ENCODE measurements at regions not wholly inside any gene's neighbourhood (a gene's known extent, or its start where the extent isn't known, plus 50 kb on each side); places are given as distances from the start of the nearest gene placed in this dataset.

DNA sequence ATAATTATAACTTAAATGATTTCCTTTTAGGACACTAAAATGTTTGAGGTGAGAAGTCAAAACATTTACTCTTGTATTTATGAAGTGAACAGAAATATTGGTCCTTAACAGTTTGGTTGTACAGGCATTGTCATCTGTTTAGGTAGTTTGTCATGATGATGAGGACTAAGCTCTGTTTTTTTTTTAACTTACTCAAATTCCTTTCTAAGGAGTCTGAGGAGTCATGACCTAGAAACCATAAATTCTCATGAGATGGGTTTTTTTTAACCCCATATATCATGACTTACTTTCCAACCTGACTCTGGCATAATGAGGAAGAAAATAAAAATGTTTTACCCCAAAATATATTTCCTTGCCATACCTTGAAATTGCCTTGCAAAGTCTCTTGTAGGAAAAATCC lies 1176.2 kb downstream of the SUCLG1 start:
- TF ChIP-seq ZBTB17 (tag by site-specific recombination; IDR thresholded peaks at IDR 0.05), result no peak
- TF ChIP-seq ZNF335 (tag by site-specific recombination; conservative IDR thresholded peaks at IDR 0.05), result no peak
- TF ChIP-seq, protein P1, sequence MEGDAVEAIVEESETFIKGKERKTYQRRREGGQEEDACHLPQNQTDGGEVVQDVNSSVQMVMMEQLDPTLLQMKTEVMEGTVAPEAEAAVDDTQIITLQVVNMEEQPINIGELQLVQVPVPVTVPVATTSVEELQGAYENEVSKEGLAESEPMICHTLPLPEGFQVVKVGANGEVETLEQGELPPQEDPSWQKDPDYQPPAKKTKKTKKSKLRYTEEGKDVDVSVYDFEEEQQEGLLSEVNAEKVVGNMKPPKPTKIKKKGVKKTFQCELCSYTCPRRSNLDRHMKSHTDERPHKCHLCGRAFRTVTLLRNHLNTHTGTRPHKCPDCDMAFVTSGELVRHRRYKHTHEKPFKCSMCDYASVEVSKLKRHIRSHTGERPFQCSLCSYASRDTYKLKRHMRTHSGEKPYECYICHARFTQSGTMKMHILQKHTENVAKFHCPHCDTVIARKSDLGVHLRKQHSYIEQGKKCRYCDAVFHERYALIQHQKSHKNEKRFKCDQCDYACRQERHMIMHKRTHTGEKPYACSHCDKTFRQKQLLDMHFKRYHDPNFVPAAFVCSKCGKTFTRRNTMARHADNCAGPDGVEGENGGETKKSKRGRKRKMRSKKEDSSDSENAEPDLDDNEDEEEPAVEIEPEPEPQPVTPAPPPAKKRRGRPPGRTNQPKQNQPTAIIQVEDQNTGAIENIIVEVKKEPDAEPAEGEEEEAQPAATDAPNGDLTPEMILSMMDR (tag by site-specific recombination; IDR thresholded peaks at IDR 0.05), result no peak
- TF ChIP-seq MZF1 (tag by site-specific recombination; IDR thresholded peaks at IDR 0.05; ENCODE audit: borderline replicate concordance), result no peak
- TF ChIP-seq, protein P2, sequence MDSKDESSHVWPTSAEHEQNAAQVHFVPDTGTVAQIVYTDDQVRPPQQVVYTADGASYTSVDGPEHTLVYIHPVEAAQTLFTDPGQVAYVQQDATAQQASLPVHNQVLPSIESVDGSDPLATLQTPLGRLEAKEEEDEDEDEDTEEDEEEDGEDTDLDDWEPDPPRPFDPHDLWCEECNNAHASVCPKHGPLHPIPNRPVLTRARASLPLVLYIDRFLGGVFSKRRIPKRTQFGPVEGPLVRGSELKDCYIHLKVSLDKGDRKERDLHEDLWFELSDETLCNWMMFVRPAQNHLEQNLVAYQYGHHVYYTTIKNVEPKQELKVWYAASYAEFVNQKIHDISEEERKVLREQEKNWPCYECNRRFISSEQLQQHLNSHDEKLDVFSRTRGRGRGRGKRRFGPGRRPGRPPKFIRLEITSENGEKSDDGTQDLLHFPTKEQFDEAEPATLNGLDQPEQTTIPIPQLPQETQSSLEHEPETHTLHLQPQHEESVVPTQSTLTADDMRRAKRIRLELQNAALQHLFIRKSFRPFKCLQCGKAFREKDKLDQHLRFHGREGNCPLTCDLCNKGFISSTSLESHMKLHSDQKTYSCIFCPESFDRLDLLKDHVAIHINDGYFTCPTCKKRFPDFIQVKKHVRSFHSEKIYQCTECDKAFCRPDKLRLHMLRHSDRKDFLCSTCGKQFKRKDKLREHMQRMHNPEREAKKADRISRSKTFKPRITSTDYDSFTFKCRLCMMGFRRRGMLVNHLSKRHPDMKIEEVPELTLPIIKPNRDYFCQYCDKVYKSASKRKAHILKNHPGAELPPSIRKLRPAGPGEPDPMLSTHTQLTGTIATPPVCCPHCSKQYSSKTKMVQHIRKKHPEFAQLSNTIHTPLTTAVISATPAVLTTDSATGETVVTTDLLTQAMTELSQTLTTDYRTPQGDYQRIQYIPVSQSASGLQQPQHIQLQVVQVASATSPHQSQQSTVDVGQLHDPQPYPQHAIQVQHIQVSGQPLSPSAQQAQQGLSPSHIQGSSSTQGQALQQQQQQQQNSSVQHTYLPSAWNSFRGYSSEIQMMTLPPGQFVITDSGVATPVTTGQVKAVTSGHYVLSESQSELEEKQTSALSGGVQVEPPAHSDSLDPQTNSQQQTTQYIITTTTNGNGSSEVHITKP (tag by site-specific recombination; IDR thresholded peaks at IDR 0.05), result no peak
- TF ChIP-seq ZNF274 (IDR thresholded peaks at IDR 0.05; ENCODE audit: low read length), result no peak
- no peak for TF ChIP-seq ZNF274 (tag by site-specific recombination; IDR thresholded peaks at IDR 0.05; ENCODE audit: borderline replicate concordance)
- TF ChIP-seq, protein P3, sequence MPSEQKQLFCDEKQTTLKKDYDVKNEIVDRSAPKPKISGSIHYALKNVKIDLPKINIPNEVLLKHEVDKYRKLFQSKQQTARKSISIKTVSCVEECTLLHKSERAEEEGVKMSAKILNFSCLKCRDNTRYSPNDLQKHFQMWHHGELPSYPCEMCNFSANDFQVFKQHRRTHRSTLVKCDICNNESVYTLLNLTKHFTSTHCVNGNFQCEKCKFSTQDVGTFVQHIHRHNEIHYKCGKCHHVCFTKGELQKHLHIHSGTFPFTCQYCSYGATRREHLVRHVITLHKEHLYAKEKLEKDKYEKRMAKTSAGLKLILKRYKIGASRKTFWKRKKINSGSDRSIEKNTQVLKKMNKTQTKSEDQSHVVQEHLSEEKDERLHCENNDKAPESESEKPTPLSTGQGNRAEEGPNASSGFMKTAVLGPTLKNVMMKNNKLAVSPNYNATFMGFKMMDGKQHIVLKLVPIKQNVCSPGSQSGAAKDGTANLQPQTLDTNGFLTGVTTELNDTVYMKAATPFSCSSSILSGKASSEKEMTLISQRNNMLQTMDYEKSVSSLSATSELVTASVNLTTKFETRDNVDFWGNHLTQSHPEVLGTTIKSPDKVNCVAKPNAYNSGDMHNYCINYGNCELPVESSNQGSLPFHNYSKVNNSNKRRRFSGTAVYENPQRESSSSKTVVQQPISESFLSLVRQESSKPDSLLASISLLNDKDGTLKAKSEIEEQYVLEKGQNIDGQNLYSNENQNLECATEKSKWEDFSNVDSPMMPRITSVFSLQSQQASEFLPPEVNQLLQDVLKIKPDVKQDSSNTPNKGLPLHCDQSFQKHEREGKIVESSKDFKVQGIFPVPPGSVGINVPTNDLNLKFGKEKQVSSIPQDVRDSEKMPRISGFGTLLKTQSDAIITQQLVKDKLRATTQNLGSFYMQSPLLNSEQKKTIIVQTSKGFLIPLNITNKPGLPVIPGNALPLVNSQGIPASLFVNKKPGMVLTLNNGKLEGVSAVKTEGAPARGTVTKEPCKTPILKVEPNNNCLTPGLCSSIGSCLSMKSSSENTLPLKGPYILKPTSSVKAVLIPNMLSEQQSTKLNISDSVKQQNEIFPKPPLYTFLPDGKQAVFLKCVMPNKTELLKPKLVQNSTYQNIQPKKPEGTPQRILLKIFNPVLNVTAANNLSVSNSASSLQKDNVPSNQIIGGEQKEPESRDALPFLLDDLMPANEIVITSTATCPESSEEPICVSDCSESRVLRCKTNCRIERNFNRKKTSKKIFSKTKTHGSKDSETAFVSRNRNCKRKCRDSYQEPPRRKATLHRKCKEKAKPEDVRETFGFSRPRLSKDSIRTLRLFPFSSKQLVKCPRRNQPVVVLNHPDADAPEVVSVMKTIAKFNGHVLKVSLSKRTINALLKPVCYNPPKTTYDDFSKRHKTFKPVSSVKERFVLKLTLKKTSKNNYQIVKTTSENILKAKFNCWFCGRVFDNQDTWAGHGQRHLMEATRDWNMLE (tag by site-specific recombination; conservative IDR thresholded peaks at IDR 0.05; ENCODE audit: low read depth), result no peak
- TF ChIP-seq, protein P4, sequence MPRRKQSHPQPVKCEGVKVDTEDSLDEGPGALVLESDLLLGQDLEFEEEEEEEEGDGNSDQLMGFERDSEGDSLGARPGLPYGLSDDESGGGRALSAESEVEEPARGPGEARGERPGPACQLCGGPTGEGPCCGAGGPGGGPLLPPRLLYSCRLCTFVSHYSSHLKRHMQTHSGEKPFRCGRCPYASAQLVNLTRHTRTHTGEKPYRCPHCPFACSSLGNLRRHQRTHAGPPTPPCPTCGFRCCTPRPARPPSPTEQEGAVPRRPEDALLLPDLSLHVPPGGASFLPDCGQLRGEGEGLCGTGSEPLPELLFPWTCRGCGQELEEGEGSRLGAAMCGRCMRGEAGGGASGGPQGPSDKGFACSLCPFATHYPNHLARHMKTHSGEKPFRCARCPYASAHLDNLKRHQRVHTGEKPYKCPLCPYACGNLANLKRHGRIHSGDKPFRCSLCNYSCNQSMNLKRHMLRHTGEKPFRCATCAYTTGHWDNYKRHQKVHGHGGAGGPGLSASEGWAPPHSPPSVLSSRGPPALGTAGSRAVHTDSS (tag by site-specific recombination; IDR thresholded peaks at IDR 0.05), result no peak
- TF ChIP-seq, protein P5, sequence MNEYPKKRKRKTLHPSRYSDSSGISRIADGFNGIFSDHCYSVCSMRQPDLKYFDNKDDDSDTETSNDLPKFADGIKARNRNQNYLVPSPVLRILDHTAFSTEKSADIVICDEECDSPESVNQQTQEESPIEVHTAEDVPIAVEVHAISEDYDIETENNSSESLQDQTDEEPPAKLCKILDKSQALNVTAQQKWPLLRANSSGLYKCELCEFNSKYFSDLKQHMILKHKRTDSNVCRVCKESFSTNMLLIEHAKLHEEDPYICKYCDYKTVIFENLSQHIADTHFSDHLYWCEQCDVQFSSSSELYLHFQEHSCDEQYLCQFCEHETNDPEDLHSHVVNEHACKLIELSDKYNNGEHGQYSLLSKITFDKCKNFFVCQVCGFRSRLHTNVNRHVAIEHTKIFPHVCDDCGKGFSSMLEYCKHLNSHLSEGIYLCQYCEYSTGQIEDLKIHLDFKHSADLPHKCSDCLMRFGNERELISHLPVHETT (tag by site-specific recombination; IDR thresholded peaks at IDR 0.05), result no peak
- TF ChIP-seq ZNF2 (tag by site-specific recombination; IDR thresholded peaks at IDR 0.05), result no peak

All from HEK293 (cell line).